NCI-H1048 (cell line): ENCODE measurements at regions not wholly inside any gene's neighbourhood (a gene's known extent, or its start where the extent isn't known, plus 50 kb on each side); places are given as distances from the start of the nearest gene placed in this dataset.

Experiments used
- DNase-seq: peaks from one replicate; lab custom pipeline; 2025; lab: John Stamatoyannopoulos, UW

DNA sequence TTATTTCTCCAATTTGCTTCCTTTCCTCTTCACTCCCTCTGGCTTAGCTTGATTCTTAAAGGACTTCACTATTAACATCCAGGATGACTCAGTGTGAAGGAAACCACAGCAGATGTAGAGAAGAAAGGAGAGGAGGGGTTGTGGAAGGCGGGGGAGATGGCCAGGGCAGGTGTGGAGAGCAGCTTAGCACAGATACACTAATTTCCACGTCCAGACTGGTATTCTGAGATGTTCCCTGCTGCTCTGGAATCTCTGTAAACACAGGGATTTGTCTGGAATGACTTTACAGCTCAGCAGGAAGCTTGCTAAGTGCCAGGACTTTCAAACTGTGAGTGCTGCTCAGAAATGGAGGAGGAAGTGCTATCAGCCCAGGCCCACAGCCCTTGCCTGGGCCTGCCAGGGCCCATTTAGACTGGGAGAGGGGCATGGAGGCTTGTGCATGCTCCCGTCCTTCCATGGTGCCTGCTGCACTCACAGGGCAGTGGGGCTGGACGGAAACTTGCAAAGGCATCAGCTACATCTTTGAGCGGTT is 202.5 kb upstream of the DDHD1 start:
- DNase-seq = no peak

DNA sequence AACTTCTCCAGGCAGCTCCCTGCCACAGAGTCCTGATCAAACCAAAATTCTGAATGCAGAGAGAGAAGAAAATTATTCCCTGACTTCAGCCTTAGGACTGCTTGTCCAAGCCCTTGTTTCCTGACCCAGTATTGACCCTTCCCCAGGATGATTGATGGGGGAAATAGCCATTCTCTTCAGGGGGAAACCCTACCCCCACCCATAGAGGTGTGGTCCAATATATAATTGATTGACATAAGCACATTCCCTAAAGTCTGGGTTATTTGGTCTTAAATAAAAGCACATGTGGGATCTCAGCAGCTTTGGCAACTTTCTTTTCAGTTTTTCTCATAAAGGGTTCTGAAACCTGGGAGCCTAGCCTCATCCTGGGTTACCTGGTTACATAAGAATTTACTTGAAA is 201.2 kb upstream of the DDHD1 start:
- DNase-seq = no peak

DNA sequence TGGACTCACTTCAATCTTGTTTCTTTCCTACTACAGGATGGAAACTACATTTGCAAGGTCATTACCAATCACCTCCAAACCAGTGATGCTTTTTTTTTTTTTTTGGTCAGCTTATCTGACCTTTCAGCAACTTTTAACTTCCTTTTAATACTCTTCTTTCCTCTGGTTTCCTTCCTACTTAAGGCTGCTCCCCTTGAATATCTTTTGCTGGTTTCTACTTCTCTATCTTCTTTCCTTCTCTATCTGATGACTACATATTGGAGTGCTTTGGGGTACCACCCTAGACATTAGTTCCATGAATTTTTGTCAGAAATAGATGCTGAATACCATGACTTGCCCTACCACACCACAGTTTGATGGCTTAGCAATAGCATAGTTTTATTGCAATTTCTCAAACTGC is 197.7 kb upstream of the DDHD1 start:
- no peak for DNase-seq

DNA sequence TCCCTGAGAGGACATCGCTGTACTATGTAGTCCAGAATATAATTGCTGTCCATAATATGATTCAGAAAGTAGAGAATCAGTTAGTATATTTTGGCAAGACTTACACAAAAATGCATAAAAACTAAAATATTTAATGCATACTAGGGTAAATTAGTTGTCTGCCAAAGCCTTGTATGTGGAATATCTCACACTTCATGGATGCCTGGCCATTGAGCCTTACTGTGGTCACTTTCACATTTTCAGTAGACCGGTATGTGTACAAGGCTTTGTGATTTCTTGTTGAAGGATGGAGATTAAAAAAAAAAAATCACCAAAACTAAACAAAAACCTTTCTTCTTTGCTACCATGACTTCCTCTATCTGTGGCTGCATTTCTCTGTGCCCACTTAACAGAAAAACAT is 197.3 kb upstream of the DDHD1 start:
- no peak for DNase-seq

DNA sequence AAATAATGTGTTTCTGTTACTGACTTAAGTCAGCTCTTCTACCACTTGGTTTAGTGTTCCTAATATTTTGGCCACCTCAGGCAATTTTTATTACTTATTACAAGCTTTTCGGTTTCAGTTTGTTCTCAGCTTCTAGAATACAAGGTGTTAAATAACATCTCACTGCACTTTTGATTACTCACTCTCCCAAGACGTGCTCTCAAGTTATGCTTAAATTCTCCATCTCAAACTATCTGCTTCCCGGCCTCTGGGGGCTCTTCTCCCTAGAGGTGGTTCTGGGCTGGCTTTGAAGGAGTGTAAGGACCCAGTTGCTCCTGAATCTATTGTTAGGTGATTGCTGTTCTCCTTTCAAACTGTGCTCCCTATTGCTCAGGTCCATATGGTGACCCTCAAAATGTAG is 193.9 kb upstream of the DDHD1 start:
- no peak for DNase-seq

DNA sequence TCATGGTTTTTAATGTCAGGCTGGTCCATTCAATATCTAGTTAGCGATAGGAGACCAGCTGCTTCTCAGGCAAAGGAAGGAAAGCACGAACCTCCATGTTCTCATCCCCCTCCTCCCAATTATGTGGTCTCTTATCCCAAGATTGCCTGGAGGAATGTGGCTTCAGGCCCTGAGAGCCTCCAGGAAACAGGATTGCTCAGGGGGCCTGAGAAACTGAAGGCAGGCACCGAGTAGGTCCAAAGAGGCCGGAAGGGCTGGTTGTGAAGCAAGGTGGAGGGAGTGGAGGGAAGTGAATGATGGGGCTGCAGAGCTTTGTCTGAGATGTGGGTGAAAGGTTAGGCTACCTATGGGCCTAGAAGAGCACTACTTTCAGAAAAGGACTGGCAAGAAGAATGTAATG is 188.2 kb upstream of the DDHD1 start:
- DNase-seq = no peak

DNA sequence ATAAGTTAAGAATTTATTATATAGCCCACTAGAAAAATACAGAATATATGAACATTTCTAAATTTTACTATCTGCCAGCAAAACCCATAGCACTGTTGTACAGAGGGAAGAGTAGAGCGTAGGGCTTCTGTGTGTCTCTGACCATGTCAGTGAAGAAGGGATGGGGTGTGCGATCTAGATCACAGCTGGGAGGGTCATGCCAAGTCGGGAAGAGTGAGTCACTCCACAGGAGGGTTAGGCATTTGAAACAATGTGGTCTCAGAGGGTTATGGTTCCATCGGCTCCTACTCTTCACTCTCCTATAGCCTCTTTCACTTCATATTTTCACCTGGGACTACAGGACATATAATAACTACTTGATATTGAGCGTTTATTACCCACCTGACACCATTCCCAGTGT is 185.1 kb upstream of the DDHD1 start:
- no peak for DNase-seq

DNA sequence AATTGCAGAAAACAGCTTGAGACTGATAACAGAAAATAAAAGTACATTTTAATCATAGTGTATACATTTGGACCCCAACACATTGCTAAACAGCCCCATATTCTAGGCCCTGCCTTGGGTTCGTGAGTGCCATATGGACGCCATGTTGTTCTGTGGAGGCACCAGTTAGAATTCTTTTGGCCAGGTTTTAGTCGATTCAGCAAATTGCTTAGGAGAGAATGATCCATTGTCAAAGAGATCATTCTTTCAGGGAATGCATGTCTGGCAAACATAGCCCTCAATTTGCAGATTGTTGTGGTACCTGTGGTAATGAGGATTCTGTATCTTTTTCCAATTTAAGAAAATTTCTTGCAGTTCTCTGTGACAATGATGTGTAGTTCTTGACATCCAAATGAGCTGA is 183.6 kb upstream of the DDHD1 start:
- no peak for DNase-seq

DNA sequence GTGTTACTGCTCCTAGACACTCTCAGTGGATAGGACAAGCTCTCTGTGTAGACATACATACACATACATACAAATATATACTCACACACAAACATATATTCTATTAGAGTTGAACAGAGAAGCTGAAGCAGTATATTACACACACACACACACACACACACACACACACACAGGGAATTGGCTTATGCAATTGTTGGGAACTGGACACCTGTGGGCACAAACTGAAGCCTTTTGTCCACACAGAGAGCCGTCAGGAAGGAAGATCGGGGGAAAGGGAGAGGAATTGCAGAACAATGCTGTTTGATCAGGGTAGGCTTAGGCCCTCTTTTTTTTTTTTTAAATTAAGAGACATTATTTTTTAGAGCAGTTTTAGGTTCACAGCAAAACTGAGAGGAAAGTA is 180.7 kb upstream of the DDHD1 start:
- DNase-seq = no peak

DNA sequence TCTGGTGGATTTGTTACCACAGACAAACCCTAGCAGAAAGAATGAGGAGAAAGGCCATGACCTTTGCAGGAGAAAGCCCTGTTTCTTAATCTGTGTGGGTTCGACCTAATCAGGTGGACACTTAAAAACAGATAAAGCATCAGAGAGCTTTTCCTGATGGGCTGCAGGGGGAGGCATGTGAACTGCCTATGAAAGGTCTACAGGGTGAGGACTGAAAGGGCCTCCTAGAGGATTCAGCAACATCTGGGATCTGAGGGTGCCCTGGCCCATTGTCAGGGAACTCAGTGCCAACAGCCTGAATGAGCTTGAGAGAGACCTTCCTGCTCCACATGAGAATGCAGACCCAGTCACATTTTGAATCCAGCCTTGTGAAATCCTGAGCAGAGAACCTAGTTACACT is 178.8 kb upstream of the DDHD1 start:
- DNase-seq = no peak

DNA sequence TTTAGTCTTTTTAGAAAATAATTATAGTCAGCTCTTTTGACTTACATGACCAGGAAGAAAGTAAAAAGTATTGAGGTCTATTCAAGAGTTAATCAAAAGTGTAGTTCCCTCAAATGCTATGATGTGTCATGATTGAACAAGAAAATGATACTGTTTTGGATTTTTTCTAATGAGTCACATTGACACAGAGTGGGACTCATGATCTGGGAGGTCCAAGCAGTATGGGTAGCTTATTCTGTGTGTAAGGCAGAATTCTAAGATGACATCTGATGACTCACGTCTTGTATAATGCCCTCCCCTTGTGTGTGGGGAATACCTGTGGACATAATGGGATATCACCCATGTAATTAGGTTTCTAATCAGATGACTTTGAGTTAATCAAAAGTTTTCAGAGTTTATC is 178.1 kb upstream of the DDHD1 start:
- DNase-seq = no peak

DNA sequence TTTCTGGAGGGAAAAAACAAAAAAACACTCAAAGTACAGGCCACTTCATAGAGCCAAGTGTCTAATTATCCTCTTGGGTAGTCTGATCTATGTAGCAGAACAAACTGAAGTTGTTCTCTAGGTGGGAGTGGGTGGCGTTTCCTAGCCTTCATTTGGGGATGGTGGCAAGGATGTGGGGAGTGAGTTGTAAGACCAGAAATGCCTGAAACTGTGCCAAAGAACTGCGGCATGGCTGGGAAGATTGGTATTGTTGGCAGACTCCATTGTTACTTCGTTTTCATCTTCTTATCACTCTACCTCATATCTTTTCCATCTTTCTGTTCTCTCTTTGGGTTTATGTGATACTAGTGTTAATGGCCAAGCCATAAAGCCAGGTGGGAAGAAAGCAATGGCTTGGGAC is 177.3 kb upstream of the DDHD1 start:
- DNase-seq = no peak

DNA sequence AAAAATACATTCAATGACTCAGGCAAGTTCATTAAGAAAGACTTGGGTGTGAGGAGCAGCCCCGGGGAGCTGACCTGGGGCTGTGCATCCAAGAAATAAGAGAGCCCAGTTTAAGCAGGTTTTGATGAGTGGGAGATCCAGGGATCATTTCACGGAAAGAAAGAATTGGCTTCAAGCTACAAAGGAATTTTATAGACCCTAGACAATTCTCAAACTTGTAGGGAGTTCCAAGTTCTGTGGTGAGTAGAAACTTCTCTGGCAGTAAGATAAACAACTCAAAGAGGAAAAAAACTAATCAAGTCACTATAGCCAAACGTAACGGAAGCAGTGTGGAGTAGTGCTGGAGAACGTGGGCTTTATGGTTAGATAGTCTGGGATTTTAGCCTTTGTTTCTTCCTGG is 175.7 kb upstream of the DDHD1 start:
- no peak for DNase-seq

DNA sequence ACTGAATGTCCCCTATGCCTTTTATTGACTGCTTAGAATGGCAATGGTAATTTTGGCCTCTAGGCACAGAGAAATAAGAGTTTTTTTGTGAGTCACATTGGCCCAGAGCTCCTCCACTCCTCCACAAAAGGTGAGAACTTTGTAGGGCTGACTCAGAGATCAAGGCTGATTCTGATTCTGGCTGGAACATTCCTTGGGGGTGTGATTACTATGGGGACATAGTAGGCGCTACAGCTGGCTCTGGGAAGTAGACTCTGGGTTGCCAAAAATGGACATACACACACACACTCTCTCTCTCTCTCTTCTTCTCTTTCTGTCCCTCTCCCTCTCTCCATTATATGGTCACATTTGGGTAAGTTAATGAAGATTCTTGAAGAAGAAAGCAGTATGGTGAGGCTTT is 174.6 kb upstream of the DDHD1 start:
- DNase-seq = no peak

DNA sequence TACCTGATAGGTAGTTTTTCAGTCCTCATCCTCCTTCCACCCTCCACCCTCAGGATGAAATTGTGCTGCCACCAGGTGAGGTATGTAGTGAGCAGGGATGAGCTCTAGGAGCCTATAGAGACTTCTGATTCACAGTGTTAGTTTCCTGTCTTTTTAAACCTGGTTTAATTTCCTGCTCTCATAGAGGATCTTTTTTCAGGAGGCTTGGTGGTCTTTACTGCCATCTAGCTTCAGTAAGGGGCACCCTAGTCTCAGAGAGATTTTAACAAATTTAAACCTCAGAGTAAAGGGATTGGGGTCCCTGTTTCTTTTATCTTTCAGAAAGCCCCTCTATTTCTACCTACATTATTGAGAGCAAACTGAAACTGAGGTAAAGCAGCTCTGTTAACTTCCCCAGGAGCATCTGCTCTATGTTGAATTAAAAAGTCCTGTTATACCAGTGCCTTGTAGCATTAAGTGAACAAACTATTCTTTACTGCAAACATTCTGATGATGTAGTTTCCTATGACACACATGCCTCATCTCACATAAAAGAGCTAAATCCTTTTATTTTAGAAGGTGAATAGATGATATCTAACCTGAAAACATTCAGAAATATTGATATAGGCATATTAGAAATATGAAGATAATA is 172.2 kb upstream of the DDHD1 start:
- no peak for DNase-seq

DNA sequence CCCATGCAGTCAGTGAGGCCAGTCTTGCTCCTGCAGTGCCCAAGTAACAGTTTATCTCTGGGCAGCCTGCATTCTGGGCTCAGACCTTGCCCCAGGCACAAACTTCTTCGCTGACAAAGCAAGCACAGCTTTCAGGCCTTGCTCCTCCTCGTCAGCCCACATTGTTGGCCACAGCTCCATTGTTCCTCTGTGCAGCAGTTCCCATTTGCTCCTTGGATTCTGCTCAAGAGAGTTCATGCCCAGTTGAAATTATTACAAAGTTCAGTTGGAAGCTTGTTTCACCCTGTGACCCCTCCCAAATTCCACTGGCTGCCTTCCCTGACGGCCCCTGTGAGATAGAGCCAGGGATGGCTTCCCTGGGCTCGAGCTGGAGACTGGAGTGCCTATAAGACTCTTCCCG is 163.4 kb upstream of the DDHD1 start:
- no peak for DNase-seq

DNA sequence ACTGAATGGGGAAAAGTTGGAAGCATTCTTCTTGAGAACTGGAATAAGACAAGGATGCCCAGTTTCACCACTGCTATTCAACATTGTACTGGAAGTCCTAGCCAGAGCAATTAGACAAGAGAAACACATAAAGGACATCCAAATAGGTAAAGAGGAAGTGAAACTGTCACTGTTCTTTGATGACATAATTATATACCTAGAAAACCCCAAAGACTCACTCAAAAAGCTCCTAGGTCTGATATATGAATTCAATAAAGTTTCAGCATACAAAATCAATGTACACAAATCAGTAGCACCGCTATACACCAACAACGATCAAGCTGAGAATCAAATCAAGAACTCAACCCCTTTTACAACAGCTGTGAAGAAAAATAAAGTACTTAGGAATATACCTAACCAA is 157.3 kb upstream of the DDHD1 start:
- DNase-seq = no peak

DNA sequence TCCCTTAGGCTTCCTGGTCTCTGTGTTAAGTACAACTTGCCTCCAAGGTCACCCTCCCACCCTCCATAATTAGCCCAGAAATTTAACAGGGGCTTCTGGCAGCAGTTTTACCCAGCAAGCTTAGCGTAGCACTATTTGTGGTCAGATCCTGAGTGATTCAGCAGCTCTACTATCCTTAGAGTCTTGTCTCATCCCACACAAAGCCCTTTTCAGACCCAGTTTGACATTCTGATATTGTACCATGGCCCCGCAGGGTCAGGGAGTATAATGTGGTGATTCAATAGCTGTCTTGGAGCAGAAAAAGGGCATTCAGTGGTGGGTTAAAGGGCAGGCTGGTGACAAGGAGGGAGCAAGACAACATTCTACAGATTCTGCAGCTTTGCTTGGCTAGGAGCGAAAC is 153.8 kb upstream of the DDHD1 start:
- no peak for DNase-seq

DNA sequence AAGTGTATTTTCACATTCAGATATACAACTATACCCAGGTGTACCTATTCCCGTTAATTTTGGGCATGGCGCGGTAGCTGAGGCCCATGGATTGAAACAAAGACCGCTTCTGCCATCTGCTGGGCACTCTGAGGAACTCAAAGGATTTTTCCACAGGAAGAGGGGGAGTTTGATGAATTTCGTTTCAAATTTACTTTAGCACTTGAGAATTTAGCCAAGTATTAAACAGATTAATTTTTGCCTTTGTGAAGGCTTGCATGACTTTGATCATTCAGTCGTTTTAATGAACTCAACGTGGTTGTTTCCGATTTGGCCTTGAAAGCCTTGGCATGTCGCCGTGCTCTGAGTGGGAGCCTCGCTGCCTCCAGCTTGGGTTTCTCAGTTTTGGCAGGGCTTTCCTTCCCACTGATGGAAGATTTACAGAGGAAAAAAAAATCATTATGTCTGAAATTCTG is 153.2 kb upstream of the DDHD1 start:
- peak; percentile 3 for DNase-seq

DNA sequence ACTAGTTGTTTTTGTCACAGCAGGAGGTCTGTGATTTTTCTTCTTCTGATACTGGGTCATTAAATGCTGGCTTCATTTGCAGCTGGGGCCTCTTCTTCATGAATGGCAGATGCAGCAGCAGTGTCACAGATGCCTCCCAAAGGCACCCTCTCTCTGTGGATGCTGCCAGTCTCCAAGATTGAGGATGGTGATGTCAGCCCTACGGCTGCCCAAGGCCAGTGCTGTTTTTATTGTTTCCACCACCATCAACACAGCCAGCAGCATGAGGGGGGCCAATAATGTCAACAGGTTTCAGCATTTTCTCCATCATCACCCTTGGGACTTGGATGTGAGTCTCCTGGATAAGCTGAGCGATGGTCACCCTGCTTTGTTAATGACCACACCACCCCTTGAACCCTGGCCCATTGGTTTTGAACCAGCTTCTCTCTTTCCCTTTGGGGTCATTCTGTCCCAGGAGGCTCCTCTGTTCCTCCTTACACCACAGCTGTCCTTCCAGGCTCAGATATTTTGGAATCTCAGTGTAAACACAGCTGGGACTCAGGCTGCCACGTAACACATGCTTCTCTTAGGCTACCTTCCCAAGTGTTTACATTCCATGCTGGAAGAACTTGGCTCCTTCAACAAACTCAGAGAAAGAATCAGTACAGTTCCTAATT is 151.7 kb upstream of the DDHD1 start:
- no peak for DNase-seq

DNA sequence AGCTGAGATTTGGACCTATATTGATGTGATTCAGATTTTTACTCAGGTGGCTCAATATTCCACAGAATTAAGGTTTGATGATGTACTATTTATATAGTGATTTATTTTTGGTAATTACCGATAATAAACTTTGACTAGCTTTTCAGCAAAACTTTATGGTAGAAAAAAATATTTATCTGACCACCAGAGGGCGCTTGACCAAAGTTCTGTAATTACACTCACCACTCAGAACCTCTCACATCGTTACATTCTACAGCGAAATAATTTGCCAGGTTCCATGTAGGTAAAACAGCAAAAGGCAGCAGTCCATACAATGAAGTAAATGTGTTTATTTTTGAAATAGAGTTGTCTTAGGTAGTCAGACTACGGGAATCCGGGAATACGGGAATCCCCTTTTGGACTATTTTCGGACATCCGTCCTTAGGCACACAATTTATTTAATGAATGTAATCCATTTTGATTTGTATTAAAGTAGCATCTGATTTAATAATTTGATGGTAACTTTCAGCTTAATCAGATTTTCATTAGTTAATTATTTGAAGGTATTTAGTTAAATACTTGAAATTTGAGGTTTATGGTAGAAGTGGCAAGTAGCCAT is 143.0 kb upstream of the DDHD1 start:
- DNase-seq = peak; percentile 10

DNA sequence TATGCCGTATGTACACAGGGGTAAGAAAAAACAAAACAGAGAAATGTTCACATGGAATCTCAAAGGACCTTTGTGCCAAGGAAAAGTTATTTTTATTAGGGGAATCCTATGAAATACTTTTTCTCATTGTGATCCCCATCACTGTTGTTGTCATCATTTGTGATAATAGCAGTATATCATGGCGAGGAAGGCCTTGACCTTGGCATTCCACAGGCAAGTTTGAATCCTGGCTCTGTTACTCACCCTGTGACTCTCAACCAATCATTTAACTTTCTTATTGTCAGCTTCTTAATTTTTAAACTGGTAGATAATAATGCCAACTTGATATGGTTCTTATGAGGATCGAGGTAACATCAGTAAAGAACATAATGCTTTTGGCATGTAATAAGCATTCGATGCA is 142.2 kb upstream of the DDHD1 start:
- no peak for DNase-seq

DNA sequence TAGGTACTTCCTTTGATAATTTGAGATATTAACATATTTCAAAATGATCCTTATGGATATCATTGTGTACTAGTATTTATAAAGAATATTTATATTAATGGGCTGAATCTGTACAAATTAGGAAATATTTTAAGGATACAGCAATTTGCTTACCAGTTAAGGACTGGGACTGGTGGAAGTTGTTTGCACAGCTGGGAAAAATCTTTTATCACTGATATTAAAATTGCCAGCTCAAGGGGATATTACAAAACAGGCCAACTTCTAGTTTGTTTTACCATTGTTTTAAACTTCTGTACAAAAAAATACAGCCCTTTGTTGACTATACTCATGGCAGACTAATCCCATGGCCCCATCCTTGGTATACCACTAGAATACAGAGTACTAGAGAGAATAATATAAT is 133.2 kb upstream of the DDHD1 start:
- no peak for DNase-seq

DNA sequence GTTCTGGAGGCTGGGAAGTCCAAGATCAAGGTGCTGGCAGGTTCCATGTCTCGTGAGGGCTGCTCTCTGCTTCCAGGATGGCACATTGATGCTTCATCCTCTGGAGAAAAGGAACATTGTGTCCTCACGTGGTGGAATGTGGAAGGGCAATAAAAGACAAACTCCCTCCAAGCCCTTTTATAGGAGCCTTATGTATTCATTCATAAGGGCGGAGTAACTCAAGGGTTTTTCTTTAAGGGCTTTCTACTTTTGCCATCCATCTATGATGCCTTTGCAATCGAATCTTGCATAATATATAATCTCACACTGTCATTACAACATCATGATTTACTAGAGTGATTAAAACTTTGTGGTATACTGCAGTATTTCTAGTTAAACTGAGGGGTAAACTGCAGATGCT is 132.7 kb upstream of the DDHD1 start:
- DNase-seq = no peak
